ENCODE measurements at regions not wholly inside any gene's neighbourhood (a gene's known extent, or its start where the extent isn't known, plus 50 kb on each side); places are given as distances from the start of the nearest gene placed in this dataset.

DNA sequence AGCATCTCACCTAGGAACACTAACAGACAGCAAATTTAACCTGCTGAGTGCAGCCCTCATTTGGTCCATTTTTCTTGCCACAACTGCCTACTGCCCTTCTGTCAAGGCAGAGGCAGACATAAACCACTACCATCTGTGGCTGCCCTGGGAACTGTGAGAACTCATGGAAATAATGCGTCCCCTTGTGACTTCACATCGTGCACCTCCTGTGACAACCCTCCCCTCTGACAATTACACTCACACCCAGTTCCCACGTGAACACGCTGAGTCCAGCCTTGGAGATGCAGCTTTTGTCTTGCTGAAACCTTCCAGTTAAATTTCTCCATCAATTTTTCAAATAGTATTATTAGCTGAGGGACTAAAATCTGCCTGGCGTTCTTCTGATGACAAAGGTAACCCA is 193.1 kb upstream of the KLF14 start:
- TF ChIP-seq YY1 (IDR thresholded peaks at IDR 0.05; ENCODE audit: low read depth) (no peak), CEBPB (IDR thresholded peaks at IDR 0.05) (no peak), FOXM1 (IDR thresholded peaks at IDR 0.05; ENCODE audit: borderline replicate concordance, low read depth) (no peak)
- TF ChIP-seq, protein P1, sequence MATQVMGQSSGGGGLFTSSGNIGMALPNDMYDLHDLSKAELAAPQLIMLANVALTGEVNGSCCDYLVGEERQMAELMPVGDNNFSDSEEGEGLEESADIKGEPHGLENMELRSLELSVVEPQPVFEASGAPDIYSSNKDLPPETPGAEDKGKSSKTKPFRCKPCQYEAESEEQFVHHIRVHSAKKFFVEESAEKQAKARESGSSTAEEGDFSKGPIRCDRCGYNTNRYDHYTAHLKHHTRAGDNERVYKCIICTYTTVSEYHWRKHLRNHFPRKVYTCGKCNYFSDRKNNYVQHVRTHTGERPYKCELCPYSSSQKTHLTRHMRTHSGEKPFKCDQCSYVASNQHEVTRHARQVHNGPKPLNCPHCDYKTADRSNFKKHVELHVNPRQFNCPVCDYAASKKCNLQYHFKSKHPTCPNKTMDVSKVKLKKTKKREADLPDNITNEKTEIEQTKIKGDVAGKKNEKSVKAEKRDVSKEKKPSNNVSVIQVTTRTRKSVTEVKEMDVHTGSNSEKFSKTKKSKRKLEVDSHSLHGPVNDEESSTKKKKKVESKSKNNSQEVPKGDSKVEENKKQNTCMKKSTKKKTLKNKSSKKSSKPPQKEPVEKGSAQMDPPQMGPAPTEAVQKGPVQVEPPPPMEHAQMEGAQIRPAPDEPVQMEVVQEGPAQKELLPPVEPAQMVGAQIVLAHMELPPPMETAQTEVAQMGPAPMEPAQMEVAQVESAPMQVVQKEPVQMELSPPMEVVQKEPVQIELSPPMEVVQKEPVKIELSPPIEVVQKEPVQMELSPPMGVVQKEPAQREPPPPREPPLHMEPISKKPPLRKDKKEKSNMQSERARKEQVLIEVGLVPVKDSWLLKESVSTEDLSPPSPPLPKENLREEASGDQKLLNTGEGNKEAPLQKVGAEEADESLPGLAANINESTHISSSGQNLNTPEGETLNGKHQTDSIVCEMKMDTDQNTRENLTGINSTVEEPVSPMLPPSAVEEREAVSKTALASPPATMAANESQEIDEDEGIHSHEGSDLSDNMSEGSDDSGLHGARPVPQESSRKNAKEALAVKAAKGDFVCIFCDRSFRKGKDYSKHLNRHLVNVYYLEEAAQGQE (IDR thresholded peaks at IDR 0.05; ENCODE audit: low read depth), result no peak

Data from Ishikawa (cell line).